GM18909 (cell line): ENCODE measurements at regions not wholly inside any gene's neighbourhood (a gene's known extent, or its start where the extent isn't known, plus 50 kb on each side); places are given as distances from the start of the nearest gene placed in this dataset.
A peak's percentile ranks its signal among the peaks of the same experiment; 100 is the strongest.

ENCODE experiments used
- ATAC-seq: cut with Tn5 transposase; IDR thresholded peaks from one replicate; pipeline ENCODE4 v1.9.1; 2021; ENCODE audit warnings: mild to moderate bottlenecking; ENCODE audit not compliant: unreplicated experiment, poor library complexity

DNA sequence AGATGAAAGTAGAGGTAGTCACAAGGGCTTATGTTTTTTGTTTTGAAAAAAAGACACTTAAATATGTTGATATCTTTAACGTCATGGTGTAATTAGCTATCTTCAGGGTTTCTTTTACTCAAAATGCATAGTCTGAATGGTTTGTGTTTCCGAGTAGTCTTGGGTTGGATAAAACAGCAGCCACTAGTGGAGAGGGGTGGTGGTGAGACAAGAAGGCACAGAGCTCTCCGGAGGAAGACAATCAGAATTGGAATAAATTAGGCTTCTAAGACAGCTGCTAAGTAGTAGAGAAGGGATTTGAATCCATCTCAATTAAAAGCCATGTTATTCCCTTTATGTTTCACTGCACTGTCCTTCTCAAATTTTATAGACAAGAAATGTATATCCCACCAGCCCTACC, 240.4 kb upstream of the VEGFC start:
- ATAC-seq = no peak

DNA sequence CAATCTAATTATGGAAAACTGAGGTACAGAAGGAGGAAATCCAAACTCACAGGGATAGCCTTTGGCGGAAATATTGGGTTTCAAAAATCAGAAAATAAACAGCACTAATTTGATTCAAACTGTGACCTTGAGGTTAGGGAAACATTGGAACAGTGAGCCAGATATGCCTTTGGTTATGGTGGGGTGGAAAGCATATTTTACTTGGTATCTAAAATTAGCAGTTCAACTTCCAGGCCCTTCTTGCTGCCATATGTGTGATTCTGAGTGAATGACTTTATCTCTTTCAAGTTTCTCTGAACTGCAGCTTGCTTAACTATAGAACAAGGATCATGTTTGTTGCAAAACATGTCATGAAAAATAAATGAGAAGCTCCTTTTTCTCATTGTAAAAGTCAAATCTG, 240.9 kb upstream of the VEGFC start:
- no peak for ATAC-seq

DNA sequence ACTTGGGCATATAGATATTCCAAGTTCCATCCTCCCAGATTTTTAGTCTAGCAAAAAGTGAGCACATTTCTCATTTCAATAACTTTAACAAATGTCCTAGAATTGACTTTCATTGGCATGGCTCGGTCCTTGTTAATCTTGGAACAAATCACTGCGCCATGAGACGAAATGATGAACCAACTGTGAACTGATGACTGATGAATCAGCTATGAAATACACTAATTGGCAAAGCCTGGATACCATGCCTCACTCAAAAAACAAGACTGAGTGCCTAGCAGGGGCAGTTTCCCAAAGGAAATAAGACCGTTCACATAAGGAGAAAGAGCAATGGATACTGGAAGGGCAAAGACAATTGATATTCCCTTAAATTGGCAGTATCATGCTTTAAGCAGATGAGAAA, 248.6 kb upstream of the VEGFC start:
- no peak for ATAC-seq

DNA sequence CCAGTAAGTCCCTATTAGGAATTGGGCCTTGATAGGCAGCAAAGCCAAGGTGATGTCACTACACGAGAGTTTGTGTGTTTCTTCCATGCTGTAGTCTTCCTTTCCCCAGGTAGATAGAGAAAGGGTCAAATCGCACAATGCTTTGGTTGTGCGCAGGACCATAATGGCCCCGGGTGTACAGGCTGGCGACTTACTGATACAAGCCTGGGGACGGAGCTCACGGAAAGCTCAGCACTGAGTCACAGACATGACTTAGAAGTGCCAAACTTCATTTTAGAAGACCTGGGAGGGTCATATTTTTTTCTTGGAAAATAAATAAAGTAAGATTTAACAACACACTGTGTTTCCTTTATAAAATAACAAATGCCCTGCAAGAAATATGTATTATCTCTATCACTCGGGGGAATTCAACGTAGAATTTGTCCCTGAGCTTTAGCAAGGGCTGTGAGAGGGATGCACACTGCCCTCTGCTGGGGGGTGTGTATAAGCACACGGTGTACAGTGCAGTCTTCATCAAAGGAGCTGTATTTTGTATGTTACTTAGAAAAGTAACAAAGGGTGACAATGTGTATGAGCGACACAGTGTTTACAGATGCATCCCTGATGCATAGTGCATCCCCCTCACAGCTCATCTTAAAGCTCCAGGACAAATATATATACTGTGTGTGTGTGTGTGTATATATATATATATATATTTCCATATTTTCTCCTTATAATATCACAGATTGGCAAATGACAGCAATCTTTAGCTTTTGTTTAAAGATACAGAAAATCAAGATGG, 254.5 kb upstream of the VEGFC start:
- peak; percentile 86 for ATAC-seq

DNA sequence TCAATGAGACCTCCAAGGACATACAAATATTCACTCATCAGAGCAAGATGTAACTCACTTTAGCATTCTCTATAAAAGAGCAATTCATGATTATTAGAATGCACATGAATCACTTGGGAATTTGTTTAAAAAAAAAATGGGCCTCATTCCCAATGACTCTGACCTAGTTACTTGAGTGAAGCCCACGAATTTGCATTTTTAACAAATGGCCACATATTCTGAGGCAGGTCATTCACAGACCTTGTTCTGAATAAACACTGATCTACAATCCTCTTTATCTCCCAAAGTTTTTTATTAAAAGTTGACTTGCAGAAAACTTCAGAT, 255.1 kb upstream of the VEGFC start:
- ATAC-seq = no peak

DNA sequence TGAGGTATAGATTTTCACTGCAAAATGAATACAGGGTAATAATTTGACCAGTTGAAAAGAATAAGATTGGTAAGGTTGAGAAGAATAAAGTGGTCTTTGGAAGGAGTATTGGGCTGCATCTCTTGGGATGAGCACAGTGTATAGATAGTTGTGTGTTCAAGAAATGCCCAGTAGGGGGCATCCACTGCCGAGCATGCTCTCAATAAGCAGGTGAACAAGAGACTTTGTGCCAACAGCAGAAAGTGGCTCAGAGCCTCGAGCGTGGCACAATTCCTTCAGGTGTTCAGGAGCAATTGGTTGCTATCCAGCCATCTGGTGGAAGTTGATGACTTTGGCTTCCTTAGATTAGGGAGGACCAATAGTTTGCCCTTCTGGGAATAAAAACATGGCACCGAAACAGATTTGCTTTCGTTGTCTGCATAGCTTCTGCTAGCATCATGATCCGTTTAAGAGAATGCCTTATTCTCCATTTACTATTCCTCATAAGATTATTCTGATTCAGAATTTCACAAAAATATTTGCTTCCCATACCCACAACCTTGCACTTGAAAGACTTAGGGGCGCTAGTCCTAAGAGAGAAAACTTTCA, 258.1 kb upstream of the NEIL3 start:
- ATAC-seq = peak; percentile 89

DNA sequence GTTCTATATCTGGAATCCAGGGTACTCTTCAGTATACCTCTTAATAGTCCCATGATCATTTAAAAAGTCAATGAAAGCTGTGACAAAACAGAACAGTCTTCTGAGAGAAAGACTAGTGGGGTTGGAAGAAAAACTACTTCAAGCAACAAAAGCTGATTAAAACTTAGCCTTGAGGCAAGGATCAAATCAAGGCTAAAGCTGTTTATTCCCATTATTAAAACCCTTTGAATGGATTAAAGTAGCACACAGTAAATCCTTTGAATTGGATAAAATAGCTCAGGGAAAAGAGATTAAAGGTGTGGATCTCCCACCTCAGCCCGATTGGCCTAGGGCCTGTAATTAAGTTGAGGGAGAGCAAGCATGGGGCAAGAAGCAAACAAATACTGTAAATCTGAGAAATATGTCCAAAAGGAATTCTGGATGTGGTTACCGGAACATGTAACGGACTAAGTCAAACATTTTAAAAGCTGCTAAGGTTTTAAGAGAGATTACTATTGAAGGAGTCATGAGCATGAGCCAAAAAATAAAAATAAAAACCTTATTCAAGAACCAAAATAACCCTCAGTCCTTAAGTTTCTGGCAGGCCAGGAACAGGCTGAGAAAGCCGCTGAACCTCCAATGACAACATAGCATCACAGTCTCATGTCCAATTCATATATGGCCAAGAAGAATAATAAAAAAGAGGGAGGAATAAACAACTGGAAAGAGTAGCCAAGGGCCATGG, 257.3 kb upstream of the NEIL3 start:
- ATAC-seq = no peak

DNA sequence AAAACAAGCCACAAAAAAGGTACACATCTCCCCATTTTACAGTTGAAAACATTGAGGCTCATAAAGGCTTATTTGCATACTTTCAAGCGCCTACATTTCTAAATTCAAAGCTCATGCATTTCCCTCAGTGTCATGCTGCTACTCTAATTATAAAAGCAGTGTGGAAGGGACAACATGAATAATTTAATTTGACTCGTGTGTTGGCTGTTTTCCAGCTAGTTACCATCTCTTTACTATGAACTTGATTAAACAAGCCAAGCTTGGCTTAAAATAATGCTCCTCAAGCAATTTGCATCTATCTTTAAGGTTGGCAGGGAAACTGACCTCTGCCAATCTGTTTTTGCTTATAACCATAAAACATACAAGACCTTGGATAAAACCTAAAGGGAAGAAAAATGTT, 252.5 kb upstream of the NEIL3 start:
- no peak for ATAC-seq

DNA sequence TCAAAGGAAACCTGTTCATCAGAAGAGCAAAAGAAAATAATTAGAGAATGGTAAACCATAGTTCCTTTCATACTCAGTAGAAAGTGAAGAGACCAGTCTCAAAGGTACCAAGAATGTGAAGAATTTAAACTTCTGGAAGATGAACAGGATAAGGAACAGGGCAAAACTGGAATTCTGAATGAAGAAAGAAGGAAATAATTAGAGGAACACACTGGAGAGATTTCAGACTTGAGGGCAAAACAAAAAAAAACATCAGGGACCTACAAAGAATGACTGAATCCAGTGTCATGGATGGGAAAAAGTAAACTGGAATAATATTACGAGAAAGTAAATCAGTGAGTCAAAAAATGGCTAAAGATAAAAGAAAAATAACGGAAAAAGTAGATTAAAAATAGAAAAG, 245.6 kb upstream of the NEIL3 start:
- no peak for ATAC-seq

DNA sequence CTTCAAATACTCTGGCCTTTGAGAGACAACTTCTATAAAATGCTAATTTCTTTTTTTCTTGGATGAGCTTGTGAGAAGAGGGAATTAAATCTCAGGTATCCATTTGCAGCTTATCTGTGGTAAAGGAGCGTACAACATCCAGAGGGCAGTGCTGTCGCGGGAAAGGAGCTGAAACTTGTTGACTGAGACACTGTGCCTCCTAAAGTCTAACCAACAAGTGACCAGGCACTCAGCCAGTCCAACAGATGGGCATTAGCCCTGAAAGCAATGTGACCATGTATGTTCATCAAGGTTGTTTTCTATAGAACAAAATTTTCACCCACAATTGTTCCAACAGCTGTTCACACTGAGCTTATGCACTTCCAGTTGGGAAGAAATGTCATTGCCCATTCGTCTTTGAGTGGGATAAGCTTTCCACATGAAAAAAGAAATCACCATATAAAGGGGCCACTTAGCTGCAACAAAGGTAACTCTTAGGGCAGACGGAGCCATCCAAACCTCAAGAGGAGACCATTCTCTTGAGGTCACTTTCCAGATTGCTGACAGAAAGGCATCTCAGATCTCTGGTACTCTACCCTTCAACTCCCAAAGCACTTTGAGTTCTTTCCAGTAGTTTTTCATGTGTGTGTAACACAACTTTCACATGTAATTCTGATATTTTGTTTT, 244.8 kb upstream of the NEIL3 start:
- no peak for ATAC-seq

DNA sequence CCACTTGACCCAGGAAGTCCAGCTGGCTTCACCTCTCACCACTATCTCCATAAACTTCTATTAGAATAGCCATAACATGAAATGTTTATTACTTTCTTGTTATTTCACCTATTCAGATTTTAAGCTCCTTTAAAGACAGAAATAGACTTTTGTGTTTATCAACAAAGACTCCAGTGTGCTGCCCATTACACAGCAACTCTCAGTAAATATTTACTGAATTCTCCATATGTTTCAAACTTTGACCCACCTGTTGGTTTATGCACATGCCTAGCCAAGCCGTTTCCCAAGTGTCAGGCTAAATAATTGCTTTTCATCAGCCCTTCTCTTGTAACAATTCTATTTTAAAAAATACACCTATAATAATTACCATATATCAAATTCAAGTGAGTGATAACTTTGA, 242.9 kb upstream of the NEIL3 start:
- no peak for ATAC-seq

DNA sequence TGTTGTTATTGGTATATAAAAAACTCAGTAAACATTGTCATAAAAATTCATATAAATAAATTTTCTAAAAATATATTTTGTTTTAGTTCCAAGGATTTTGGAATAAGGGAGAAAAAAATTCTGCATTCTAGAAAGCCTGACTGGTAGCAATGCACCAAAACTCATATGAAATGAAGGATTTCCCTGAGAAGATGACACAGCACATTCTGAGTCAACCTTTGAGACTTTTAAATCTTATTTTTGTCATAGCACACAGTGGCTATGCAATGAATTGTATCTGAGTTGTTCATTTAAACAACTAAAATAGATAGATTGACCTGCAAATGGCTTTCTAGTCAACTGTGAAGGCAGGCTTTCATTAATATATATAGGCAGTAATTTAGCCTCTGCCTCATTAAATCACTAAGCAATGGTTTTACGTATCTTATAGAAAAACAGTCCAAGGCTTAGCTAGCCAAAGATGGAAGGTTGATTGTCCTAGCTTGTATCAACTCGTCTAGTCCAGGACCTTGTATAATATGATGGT, 239.1 kb upstream of the NEIL3 start:
- ATAC-seq = no peak

DNA sequence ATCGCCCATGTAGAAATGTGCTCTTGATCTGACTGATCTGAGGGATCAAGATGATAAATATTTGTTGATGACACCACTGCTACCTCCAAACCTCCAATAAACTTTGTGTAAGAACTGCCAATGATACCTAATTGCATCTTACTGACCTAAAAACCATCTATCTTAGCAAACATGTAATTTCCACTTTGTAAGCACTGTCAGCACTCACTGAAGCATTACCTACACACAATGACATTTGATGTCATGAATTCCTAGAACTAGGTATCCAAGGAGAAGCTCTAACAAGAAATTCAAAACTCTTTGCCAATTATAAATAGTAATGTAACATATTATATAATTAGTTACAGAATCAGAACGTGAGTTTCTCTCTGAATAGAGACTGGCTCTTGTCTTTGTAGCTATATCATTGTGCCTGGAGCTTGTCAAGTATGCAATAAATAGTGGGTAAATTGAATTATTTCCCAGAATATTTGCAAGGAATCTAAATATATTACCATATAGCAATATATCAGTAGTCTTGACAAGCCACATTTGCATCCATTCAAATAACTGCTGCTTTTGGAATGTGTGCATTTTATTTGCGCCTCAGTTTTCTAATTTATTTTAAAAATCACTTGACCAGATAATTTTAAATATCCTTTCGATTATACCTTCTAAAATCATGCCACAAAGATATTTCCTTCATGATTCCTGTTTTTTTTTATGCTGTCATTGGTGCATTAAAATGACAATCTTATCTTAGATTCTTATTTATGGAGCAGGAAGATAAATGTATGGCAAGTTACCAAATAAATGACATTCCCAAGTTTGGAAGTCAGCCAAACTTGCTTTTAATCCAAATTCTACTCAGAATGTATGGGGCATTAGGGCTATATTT, 232.3 kb upstream of the NEIL3 start:
- no peak for ATAC-seq

DNA sequence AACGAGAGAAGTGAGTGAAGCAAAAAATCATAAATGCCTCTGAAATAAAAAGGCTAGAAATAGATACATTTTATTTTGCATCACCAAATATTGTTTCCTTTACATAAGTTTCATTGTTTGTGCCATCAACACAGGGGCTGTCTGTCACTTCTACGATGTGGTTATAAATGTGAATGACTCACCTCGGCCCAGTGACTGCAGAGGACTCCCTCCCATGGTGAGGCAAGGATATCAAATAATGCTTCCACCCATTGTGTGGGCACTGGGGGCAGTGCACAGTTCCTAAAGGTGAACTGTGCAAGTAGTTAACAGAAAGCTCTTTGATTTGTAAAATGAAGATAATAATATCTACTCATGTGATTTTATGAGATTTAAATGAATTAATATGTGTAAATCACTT, 230.3 kb upstream of the NEIL3 start:
- no peak for ATAC-seq

DNA sequence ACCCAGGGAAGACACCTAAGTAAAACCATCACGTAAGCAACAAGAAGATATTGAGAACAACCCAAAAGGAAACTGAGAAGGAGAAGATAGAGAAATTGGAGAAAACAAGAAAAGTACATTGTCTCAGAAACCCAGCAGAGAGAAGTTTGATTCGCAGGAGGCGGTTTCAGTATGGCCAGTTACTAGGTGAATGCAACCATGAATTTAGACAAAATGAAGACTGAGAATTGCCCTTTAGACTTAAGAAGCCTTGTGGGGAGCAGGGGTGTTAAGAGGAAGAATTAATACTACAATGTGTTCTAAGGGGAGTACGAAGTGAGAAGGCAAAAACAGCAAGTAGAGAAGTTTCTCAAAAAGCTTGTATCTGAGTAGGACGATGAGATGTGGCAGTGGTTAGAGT, 229.3 kb upstream of the NEIL3 start:
- ATAC-seq = no peak

DNA sequence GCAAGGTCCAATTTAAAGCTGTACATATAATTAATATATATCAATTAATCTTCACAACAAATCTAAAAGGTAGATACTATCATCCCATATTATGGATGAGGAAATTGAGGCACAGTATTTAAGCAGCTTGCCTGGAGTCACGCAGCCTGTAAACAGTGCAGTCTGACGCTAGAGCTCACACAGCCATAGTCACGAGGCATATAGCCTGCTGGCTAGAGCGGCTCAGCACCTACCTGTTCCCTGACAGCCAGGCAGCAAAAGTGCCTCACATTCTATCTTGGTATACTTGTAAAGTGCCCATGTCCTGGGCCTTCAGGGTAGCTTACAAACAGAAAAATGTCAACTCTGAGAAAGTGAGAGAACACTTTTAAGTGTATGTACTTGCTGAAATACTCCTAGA, 222.6 kb upstream of the NEIL3 start:
- ATAC-seq = no peak

DNA sequence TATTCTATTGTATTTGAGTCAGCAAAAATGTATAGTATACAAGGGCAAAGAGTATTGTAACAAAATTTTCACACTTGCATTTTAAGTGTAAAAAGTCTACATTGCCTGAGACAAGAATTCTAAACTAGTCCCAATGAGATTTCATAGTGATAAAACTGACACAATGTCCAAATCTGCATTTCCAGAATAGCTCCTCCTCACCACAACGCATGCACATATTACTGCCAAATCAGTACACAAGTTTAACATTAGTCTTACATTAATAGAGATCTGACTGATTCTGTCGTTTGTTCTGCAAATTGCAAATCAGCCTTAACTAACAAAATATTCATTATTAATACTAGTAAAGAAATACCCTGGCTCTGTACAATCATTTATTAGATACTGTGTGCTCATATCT, 222.2 kb upstream of the NEIL3 start:
- no peak for ATAC-seq

DNA sequence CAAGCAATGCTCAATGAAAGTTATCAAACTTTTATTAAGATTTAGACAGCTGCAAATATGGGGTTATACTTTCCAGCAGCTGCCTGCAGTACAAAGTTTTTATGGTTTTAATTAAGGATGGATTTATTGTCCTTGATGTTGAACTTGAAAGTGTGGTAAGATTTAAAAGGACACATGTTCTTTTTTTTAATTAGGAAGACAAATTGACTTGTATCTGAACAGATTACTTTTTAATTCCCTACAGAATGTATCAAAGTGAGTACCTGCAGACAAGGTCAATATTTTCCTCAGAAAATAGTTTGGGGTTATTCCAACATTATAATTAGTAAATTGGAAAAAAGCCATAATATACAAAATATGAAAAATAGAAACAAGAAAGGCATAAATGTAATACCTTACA, 218.2 kb upstream of the NEIL3 start:
- no peak for ATAC-seq

DNA sequence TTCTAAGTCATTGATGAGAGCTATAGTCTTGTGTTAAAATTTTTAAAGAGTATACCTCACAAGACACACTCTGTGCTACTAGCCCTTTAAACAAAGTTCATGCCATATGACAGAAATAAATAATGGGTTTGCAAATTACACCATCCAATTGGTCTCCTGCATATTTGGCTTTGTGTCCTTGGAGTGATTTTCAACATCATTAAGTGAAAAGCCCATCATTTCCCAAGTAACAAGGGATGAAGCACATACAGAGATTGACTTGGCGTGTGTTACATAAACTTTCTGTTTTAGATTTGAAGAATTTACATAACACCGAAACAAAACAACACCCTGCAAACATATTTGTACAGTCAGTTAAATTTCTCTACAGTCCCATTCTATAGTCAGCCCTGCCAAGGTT, 216.9 kb upstream of the NEIL3 start:
- no peak for ATAC-seq

DNA sequence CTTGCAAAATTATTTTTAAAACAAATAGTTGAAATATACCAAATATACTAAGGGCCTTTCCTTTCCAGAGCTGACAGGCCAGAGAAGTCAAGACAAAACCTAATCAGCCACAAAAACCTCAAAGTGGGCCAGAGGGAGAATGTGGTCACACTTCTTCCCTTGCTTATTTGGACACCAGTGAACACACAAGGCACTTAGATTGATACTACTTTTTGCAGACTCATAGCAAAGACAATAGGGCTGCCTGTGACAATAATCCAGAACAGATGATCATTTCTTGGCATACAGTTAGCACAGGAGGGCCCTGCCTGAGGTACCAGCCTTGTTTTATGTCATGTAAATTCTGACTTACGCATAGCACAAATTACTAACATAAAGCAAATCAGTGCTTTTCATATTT, 215.7 kb upstream of the NEIL3 start:
- ATAC-seq = no peak
